ENCODE measurements at regions not wholly inside any gene's neighbourhood (a gene's known extent, or its start where the extent isn't known, plus 50 kb on each side); places are given as distances from the start of the nearest gene placed in this dataset.

- TF ChIP-seq, protein P1, sequence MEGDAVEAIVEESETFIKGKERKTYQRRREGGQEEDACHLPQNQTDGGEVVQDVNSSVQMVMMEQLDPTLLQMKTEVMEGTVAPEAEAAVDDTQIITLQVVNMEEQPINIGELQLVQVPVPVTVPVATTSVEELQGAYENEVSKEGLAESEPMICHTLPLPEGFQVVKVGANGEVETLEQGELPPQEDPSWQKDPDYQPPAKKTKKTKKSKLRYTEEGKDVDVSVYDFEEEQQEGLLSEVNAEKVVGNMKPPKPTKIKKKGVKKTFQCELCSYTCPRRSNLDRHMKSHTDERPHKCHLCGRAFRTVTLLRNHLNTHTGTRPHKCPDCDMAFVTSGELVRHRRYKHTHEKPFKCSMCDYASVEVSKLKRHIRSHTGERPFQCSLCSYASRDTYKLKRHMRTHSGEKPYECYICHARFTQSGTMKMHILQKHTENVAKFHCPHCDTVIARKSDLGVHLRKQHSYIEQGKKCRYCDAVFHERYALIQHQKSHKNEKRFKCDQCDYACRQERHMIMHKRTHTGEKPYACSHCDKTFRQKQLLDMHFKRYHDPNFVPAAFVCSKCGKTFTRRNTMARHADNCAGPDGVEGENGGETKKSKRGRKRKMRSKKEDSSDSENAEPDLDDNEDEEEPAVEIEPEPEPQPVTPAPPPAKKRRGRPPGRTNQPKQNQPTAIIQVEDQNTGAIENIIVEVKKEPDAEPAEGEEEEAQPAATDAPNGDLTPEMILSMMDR (IDR thresholded peaks at IDR 0.05; ENCODE audit: low read depth, low read length, missing input control) = no peak
- no peak for TF ChIP-seq MAX (IDR thresholded peaks at IDR 0.05)
- TF ChIP-seq SP1 (IDR thresholded peaks at IDR 0.05) = no peak
- TF ChIP-seq, protein P2, sequence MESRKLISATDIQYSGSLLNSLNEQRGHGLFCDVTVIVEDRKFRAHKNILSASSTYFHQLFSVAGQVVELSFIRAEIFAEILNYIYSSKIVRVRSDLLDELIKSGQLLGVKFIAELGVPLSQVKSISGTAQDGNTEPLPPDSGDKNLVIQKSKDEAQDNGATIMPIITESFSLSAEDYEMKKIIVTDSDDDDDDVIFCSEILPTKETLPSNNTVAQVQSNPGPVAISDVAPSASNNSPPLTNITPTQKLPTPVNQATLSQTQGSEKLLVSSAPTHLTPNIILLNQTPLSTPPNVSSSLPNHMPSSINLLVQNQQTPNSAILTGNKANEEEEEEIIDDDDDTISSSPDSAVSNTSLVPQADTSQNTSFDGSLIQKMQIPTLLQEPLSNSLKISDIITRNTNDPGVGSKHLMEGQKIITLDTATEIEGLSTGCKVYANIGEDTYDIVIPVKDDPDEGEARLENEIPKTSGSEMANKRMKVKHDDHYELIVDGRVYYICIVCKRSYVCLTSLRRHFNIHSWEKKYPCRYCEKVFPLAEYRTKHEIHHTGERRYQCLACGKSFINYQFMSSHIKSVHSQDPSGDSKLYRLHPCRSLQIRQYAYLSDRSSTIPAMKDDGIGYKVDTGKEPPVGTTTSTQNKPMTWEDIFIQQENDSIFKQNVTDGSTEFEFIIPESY (IDR thresholded peaks at IDR 0.05) = no peak
- TF ChIP-seq TAF1 (conservative IDR thresholded peaks at IDR 0.05) = no peak
- no peak for TF ChIP-seq YY1 (IDR thresholded peaks at IDR 0.05)
- no peak for TF ChIP-seq JUND (IDR thresholded peaks at IDR 0.05)
These were observed 173.1 kb upstream of the RFC3 start for GRCh38 chr13:33644581-33645543.
